ENCODE measurements at regions not wholly inside any gene's neighbourhood (a gene's known extent, or its start where the extent isn't known, plus 50 kb on each side); places are given as distances from the start of the nearest gene placed in this dataset.

- TF ChIP-seq YY1 (IDR thresholded peaks at IDR 0.05; ENCODE audit: insufficient read depth, insufficient read length) (no peak), ZNF274 (IDR thresholded peaks at IDR 0.05; ENCODE audit: low read depth, low read length) (no peak)
Observed at GRCh38 chr15:39298271-39298962, 282.5 kb upstream of the THBS1 start.
